ENCODE measurements at regions not wholly inside any gene's neighbourhood (a gene's known extent, or its start where the extent isn't known, plus 50 kb on each side); places are given as distances from the start of the nearest gene placed in this dataset.
"Not testable (repeated sequence)": the region's sequence is repeated elsewhere in the genome, so short reads cannot be mapped to it uniquely, and the experiment has no call there.

GRCh38 chrX:94329182-94329581 lies 655.2 kb downstream of the FAM133A start:
- DNase-seq (ENCODE audit: low read depth in 2 of 3, low spot score in 2 of 3), result no peak

- not testable (repeated sequence) for DNase-seq (ENCODE audit: low read depth in 2 of 3, low spot score in 2 of 3)
Measured at GRCh38 chrX:94341730-94342129, 667.7 kb downstream of the FAM133A start.

GRCh38 chrX:94361241-94361640 lies 687.2 kb downstream of the FAM133A start:
- no peak for DNase-seq (ENCODE audit: low read depth in 2 of 3, low spot score in 2 of 3)

GRCh38 chrX:94365736-94366135 lies 691.7 kb downstream of the FAM133A start:
- DNase-seq (ENCODE audit: low read depth in 2 of 3, low spot score in 2 of 3), result no peak

- DNase-seq (ENCODE audit: low read depth in 2 of 3, low spot score in 2 of 3), result no peak
Measured at GRCh38 chrX:94366616-94367015, 692.6 kb downstream of the FAM133A start.

- no peak for DNase-seq (ENCODE audit: low read depth in 2 of 3, low spot score in 2 of 3)
Measured at GRCh38 chrX:94389044-94389443, 715.0 kb downstream of the FAM133A start.

- no peak for DNase-seq (ENCODE audit: low read depth in 2 of 3, low spot score in 2 of 3)
Measured at GRCh38 chrX:94400488-94400887, 726.5 kb downstream of the FAM133A start.

- DNase-seq (ENCODE audit: low read depth in 2 of 3, low spot score in 2 of 3), result no peak
Measured at GRCh38 chrX:94401426-94401825, 727.4 kb downstream of the FAM133A start.

GRCh38 chrX:94414746-94415145 lies 740.7 kb downstream of the FAM133A start:
- no peak for DNase-seq (ENCODE audit: low read depth in 2 of 3, low spot score in 2 of 3)

- DNase-seq (ENCODE audit: low read depth in 2 of 3, low spot score in 2 of 3), result no peak
Measured at GRCh38 chrX:94418065-94418464, 744.1 kb downstream of the FAM133A start.

- DNase-seq (ENCODE audit: low read depth in 2 of 3, low spot score in 2 of 3), result no peak
Measured at GRCh38 chrX:94424456-94424855, 750.5 kb downstream of the FAM133A start.

GRCh38 chrX:94430091-94430490 lies 756.1 kb downstream of the FAM133A start:
- no peak for DNase-seq (ENCODE audit: low read depth in 2 of 3, low spot score in 2 of 3)

- DNase-seq (ENCODE audit: low read depth in 2 of 3, low spot score in 2 of 3), result no peak
Measured at GRCh38 chrX:94435799-94436198, 761.8 kb downstream of the FAM133A start.

- DNase-seq (ENCODE audit: low read depth in 2 of 3, low spot score in 2 of 3), result no peak
Measured at GRCh38 chrX:94454159-94454558, 780.2 kb downstream of the FAM133A start.

- no peak for DNase-seq (ENCODE audit: low read depth in 2 of 3, low spot score in 2 of 3)
Measured at GRCh38 chrX:94454606-94455005, 780.6 kb downstream of the FAM133A start.

GRCh38 chrX:94455782-94456181 lies 781.8 kb downstream of the FAM133A start:
- DNase-seq (ENCODE audit: low read depth in 2 of 3, low spot score in 2 of 3), result no peak

- no peak for DNase-seq (ENCODE audit: low read depth in 2 of 3, low spot score in 2 of 3)
Measured at GRCh38 chrX:94492541-94492940, 818.5 kb downstream of the FAM133A start.

GRCh38 chrX:94493405-94493804 lies 819.4 kb downstream of the FAM133A start:
- DNase-seq (ENCODE audit: low read depth in 2 of 3, low spot score in 2 of 3), result no peak

GRCh38 chrX:94511564-94511963 lies 837.6 kb downstream of the FAM133A start:
- no peak for DNase-seq (ENCODE audit: low read depth in 2 of 3, low spot score in 2 of 3)

GRCh38 chrX:94515009-94515408 lies 841.0 kb downstream of the FAM133A start:
- no peak for DNase-seq (ENCODE audit: low read depth in 2 of 3, low spot score in 2 of 3)

- DNase-seq (ENCODE audit: low read depth in 2 of 3, low spot score in 2 of 3), result no peak
Measured at GRCh38 chrX:94524867-94525266, 850.9 kb downstream of the FAM133A start.

- DNase-seq (ENCODE audit: low read depth in 2 of 3, low spot score in 2 of 3), result no peak
Measured at GRCh38 chrX:94545722-94546121, 871.7 kb downstream of the FAM133A start.

GRCh38 chrX:94551831-94552230 lies 877.8 kb downstream of the FAM133A start:
- DNase-seq (ENCODE audit: low read depth in 2 of 3, low spot score in 2 of 3), result no peak

- no peak for DNase-seq (ENCODE audit: low read depth in 2 of 3, low spot score in 2 of 3)
Measured at GRCh38 chrX:94560930-94561329, 886.9 kb downstream of the FAM133A start.
